Astrocyte of the cerebellum (primary cell): ENCODE measurements at regions not wholly inside any gene's neighbourhood (a gene's known extent, or its start where the extent isn't known, plus 50 kb on each side); places are given as distances from the start of the nearest gene placed in this dataset.

Source experiments
- DNase-seq: peaks from one replicate; pipeline ENCODE4 v3.0.0-alpha.2; 2011; ENCODE audit warnings: low read depth
- H3K4me3 ChIP-seq: 2 replicates; pipeline ENCODE4 v1.5.1; 2011; ENCODE audit warnings: mild to moderate bottlenecking, low read depth, low read length, moderate library complexity
- CTCF ChIP-seq: IDR thresholded peaks from 2 replicates; pipeline ENCODE4 v1.5.1; 2012; ENCODE audit warnings: low read length, low read depth, moderate library complexity, mild to moderate bottlenecking; ENCODE audit errors: missing control alignments
- in situ Hi-C: cut with HindIII; loops from 2 replicates; pipeline ENCODE4 v1.10.0; 2017; ENCODE audit warnings: low sequenced_read_pairs

- in situ Hi-C loops = no loop called here
- DNase-seq = no peak
- no peak overlapping the region for H3K4me3 ChIP-seq
- no peak for TF ChIP-seq CTCF
These were observed 291.0 kb downstream of the SNAPC1 start for GRCh38 chr14:62053188-62053587.

- H3K4me3 ChIP-seq = no peak overlapping the region
- in situ Hi-C loops = no loop called here
- no peak for TF ChIP-seq CTCF
- no peak for DNase-seq
These were observed 294.6 kb downstream of the SNAPC1 start for GRCh38 chr14:62056789-62057188.

GRCh38 chr14:62062645-62063044 lies 300.4 kb downstream of the SNAPC1 start:
- in situ Hi-C loops = no loop called here
- no peak for DNase-seq
- H3K4me3 ChIP-seq = no peak overlapping the region
- no peak for TF ChIP-seq CTCF

- no peak for TF ChIP-seq CTCF
- no peak for DNase-seq
- no peak overlapping the region for H3K4me3 ChIP-seq
- in situ Hi-C loops = no loop called here
These were observed 302.6 kb downstream of the SNAPC1 start for GRCh38 chr14:62064751-62065323.

- no peak for DNase-seq
- in situ Hi-C loops = no loop called here
- TF ChIP-seq CTCF = no peak
- H3K4me3 ChIP-seq = no peak overlapping the region
These were observed 304.1 kb downstream of the SNAPC1 start for GRCh38 chr14:62066304-62066703.

GRCh38 chr14:62071039-62071438 lies 308.8 kb downstream of the SNAPC1 start:
- no peak for DNase-seq
- TF ChIP-seq CTCF = no peak
- in situ Hi-C loops = no loop called here
- no peak overlapping the region for H3K4me3 ChIP-seq

GRCh38 chr14:62076368-62076767 lies 314.1 kb downstream of the SNAPC1 start:
- TF ChIP-seq CTCF = no peak
- no peak for DNase-seq
- H3K4me3 ChIP-seq = no peak overlapping the region
- in situ Hi-C loops = no loop called here
